Activated naive CD4-positive, alpha-beta T cell treated with anti-CD3 and anti-CD28 coated beads, Interleukin-2, amount 10 ng/mL, durations not matched to agents 7 days and 5 days (primary cell): ENCODE measurements at regions not wholly inside any gene's neighbourhood (a gene's known extent, or its start where the extent isn't known, plus 50 kb on each side); places are given as distances from the start of the nearest gene placed in this dataset.

Experiments used
- CTCF ChIA-PET: fragments of 350-600 bp; sonication (Branson Sonifier 250); formaldehyde crosslinking; loops from one replicate; lab custom pipeline; 2021; ENCODE audit warnings: antibody characterized with exemption; lab: Charles Lee
- DNase-seq: peaks from one replicate; pipeline ENCODE4 v3.0.0-alpha.2; 2020
- H3K27ac Mint-ChIP-seq: one replicate; pipeline ENCODE4 v1.8.0; 2021; ENCODE audit warnings: mild to moderate bottlenecking, moderate library complexity, mixed read lengths
- H3K27me3 Mint-ChIP-seq: one replicate; pipeline ENCODE4 v1.8.0; 2021; ENCODE audit warnings: mild to moderate bottlenecking, mixed read lengths
- H3K36me3 Mint-ChIP-seq: one replicate; pipeline ENCODE4 v1.8.0; 2021; ENCODE audit warnings: mixed read lengths
- H3K4me1 Mint-ChIP-seq: one replicate; pipeline ENCODE4 v1.8.0; 2021; ENCODE audit warnings: mixed read lengths
- H3K4me3 Mint-ChIP-seq: one replicate; pipeline ENCODE4 v1.8.0; 2021; ENCODE audit warnings: mild to moderate bottlenecking, moderate library complexity, mixed read lengths
- H3K9me3 Mint-ChIP-seq: one replicate; pipeline ENCODE4 v1.8.0; 2021; ENCODE audit warnings: mixed read lengths

- CTCF ChIA-PET, result no interaction called here
- peaks cover 33% of the 10 kb centered on the region for H3K4me1 Mint-ChIP-seq
- no peak overlapping the region for H3K27ac Mint-ChIP-seq
- H3K9me3 Mint-ChIP-seq, result no peaks in the 10 kb centered on the region
- H3K27me3 Mint-ChIP-seq, result peaks cover 7% of the 10 kb centered on the region
- no peak overlapping the region for H3K4me3 Mint-ChIP-seq
- no peaks in the 10 kb centered on the region for H3K36me3 Mint-ChIP-seq
- no peak for DNase-seq
Observed at GRCh38 chr11:8829556-8829955, 81.4 kb upstream of the AKIP1 start.

DNA sequence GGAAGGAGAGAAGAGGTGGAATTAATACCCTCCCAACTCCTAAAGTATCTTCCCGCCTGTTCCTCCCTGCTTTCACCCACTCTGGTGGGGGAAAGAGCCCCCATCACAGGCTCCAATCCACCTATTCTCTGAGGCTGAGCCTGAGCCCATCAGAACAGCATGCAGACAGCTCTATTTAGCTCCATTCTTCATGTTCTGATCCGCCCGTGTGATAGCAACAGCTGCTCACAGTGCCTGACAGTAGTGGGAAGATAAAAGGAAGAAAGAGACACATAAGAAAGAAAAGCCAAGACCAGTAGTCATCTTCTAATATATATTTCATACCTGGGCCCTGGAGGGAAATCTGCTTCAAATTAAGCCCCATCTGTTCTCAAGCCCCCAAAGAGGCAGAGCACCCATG, 80.3 kb upstream of the AKIP1 start:
- H3K4me3 Mint-ChIP-seq, result no peak overlapping the region
- peaks cover 33% of the 10 kb centered on the region for H3K4me1 Mint-ChIP-seq
- H3K36me3 Mint-ChIP-seq, result no peaks in the 10 kb centered on the region
- no peaks in the 10 kb centered on the region for H3K9me3 Mint-ChIP-seq
- DNase-seq, result no peak
- no peak overlapping the region for H3K27ac Mint-ChIP-seq
- CTCF ChIA-PET, result no interaction called here
- H3K27me3 Mint-ChIP-seq, result peaks cover 7% of the 10 kb centered on the region

DNA sequence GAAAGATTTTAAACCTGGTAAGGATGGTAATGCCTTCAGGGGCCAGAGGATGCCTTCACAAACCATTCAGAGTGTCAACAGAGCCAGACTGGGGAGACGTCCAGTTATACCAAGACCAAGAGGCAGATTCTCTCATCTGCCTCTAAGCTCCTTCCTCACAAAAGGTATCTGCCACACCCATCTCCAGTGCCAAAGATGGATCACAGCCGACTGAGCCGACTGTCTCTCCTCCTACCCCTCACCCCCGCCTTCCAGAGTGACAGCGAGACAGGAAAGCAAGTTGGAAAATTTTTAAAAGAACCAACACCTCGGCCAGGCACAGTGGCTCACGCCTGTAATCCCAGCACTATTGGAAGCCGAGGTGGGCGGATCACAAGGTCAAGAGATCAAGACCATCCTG, 79.1 kb upstream of the AKIP1 start:
- Mint-ChIP-seq H3K9me3 (no peaks in the 10 kb centered on the region), H3K4me1 (peaks cover 33% of the 10 kb centered on the region), H3K36me3 (no peaks in the 10 kb centered on the region), H3K27me3 (peaks cover 15% of the 10 kb centered on the region), H3K4me3 (no peak overlapping the region), H3K27ac (no peak overlapping the region)
- CTCF ChIA-PET, result no interaction called here
- DNase-seq, result no peak

- H3K4me3 Mint-ChIP-seq, result no peak overlapping the region
Observed at GRCh38 chr11:8832571-8833260, 78.3 kb upstream of the AKIP1 start.

GRCh38 chr11:8833568-8834315, 77.2 kb upstream of the AKIP1 start:
- DNase-seq, result no peak
- peaks cover 16% of the 10 kb centered on the region for H3K27me3 Mint-ChIP-seq
- no peak overlapping the region for H3K27ac Mint-ChIP-seq
- H3K4me3 Mint-ChIP-seq, result no peak overlapping the region
- H3K36me3 Mint-ChIP-seq, result no peaks in the 10 kb centered on the region
- CTCF ChIA-PET, result interaction anchor here (1.1 kb wide), 1 partner anchor 155 kb away, joined by 3 read pairs; no protein-coding TSS in a partner anchor
- no peaks in the 10 kb centered on the region for H3K9me3 Mint-ChIP-seq
- peaks cover 33% of the 10 kb centered on the region for H3K4me1 Mint-ChIP-seq

More at GRCh38 chr11:8832571-8833260, 78.3 kb upstream of the AKIP1 start:
- no peaks in the 10 kb centered on the region for H3K9me3 Mint-ChIP-seq
- peak; percentile 47 for DNase-seq
- H3K27ac Mint-ChIP-seq, result peak overlapping the region; percentile 47
- CTCF ChIA-PET, result no interaction called here
- H3K27me3 Mint-ChIP-seq, result peaks cover 16% of the 10 kb centered on the region
- H3K36me3 Mint-ChIP-seq, result no peaks in the 10 kb centered on the region
- peaks cover 33% of the 10 kb centered on the region for H3K4me1 Mint-ChIP-seq

GRCh38 chr11:8834379-8834778, 76.6 kb upstream of the AKIP1 start:
- CTCF ChIA-PET, result interaction anchor here (1.1 kb wide), 1 partner anchor 155 kb away, joined by 3 read pairs; no protein-coding TSS in a partner anchor
- Mint-ChIP-seq H3K36me3 (no peaks in the 10 kb centered on the region), H3K4me3 (no peak overlapping the region), H3K9me3 (no peaks in the 10 kb centered on the region), H3K27ac (no peak overlapping the region), H3K27me3 (peaks cover 16% of the 10 kb centered on the region), H3K4me1 (peaks cover 33% of the 10 kb centered on the region)
- DNase-seq, result no peak

DNA sequence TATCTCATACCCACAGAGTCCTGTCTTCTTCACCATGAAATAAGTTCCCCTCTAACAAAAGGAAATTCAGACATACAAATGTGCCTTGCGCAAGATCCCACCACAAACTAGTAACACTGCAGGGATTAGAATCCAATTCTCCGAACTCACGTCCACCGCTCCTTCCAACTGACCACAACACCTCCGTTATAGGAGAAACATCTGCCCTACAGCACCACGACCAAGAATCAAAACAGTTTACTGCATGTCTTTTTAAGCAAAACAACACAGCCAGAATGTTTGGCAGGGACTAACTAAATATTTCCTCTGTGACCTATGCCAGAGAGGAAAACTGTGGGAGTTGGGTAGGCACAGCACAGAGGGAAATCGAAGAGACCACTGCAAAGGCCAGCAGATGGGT, 72.7 kb upstream of the AKIP1 start:
- H3K9me3 Mint-ChIP-seq, result no peaks in the 10 kb centered on the region
- no peak overlapping the region for H3K4me3 Mint-ChIP-seq
- H3K4me1 Mint-ChIP-seq, result peaks cover 11% of the 10 kb centered on the region
- no peaks in the 10 kb centered on the region for H3K36me3 Mint-ChIP-seq
- CTCF ChIA-PET, result no interaction called here
- DNase-seq, result no peak
- peaks cover 26% of the 10 kb centered on the region for H3K27me3 Mint-ChIP-seq
- H3K27ac Mint-ChIP-seq, result no peak overlapping the region

DNA sequence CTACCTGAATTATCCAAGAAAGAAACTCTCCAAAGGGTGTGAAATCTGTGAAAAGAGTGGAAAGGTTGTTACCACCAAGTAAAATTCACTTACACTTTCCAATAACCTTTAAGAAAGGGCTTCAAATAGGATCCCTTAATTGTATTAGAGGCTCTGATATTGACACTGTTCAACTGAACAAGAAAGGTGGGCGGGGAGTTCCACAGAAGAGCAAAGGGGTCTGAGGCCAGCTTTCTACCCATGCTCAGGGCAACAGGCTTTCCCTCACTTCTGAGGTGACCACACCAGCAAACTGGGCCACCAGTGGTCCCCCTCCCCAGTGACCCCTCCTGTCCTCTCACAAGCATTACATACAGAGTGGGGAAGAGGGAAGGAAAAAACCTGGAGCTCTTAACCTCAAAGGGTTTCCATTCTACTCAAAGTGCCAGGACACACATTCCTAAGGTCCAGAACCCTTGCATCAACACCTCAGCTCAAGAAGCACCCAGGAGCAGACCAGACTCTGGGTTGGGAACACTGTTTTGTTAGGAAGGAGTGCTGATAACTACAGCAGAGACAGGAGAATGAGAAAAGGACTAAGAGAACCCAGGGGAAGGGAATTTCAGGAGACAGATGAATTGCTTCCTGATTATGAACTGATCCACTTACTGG, 71.6 kb upstream of the AKIP1 start:
- CTCF ChIA-PET, result no interaction called here
- H3K9me3 Mint-ChIP-seq, result no peaks in the 10 kb centered on the region
- H3K4me1 Mint-ChIP-seq, result no peaks in the 10 kb centered on the region
- no peaks in the 10 kb centered on the region for H3K36me3 Mint-ChIP-seq
- no peak overlapping the region for H3K4me3 Mint-ChIP-seq
- peaks cover 29% of the 10 kb centered on the region for H3K27me3 Mint-ChIP-seq
- DNase-seq, result no peak
- H3K27ac Mint-ChIP-seq, result no peak overlapping the region

GRCh38 chr11:8839957-8840945, 70.7 kb upstream of the AKIP1 start:
- Mint-ChIP-seq H3K27ac (no peak overlapping the region), H3K4me1 (no peaks in the 10 kb centered on the region), H3K36me3 (no peaks in the 10 kb centered on the region), H3K4me3 (no peak overlapping the region), H3K9me3 (no peaks in the 10 kb centered on the region), H3K27me3 (peaks cover 28% of the 10 kb centered on the region)
- DNase-seq, result no peak
- CTCF ChIA-PET, result no interaction called here

- DNase-seq, result no peak
- peaks cover 29% of the 10 kb centered on the region for H3K27me3 Mint-ChIP-seq
- H3K4me3 Mint-ChIP-seq, result no peak overlapping the region
- no peaks in the 10 kb centered on the region for H3K4me1 Mint-ChIP-seq
- no peaks in the 10 kb centered on the region for H3K9me3 Mint-ChIP-seq
- CTCF ChIA-PET, result no interaction called here
- no peaks in the 10 kb centered on the region for H3K36me3 Mint-ChIP-seq
- no peak overlapping the region for H3K27ac Mint-ChIP-seq
Observed at GRCh38 chr11:8841899-8842298, 69.1 kb upstream of the AKIP1 start.

DNA sequence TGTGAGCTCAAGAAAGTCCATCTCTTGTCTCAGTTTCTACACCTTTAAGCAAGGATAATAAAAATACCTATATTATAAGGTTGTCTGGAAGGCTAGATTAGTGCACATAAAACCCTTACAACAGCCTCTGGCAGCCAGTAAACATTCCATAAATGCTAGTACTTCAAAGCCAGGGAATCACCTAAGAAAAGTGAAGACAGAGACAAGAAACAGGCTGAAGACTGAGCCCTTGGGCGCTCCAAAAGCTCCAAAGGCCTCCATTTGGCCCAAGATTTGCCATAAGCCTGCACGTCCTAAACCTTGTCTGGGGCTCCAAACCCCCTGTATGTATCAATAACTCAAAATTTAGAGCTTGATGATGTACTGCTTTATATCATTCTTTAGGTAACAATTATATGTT, 52.2 kb upstream of the AKIP1 start:
- H3K4me1 Mint-ChIP-seq, result no peaks in the 10 kb centered on the region
- H3K36me3 Mint-ChIP-seq, result no peaks in the 10 kb centered on the region
- no peak overlapping the region for H3K4me3 Mint-ChIP-seq
- DNase-seq, result no peak
- peaks cover 18% of the 10 kb centered on the region for H3K27me3 Mint-ChIP-seq
- no peaks in the 10 kb centered on the region for H3K9me3 Mint-ChIP-seq
- CTCF ChIA-PET, result no interaction called here
- no peak overlapping the region for H3K27ac Mint-ChIP-seq
